ENCODE measurements at regions not wholly inside any gene's neighbourhood (a gene's known extent, or its start where the extent isn't known, plus 50 kb on each side); places are given as distances from the start of the nearest gene placed in this dataset.

DNA sequence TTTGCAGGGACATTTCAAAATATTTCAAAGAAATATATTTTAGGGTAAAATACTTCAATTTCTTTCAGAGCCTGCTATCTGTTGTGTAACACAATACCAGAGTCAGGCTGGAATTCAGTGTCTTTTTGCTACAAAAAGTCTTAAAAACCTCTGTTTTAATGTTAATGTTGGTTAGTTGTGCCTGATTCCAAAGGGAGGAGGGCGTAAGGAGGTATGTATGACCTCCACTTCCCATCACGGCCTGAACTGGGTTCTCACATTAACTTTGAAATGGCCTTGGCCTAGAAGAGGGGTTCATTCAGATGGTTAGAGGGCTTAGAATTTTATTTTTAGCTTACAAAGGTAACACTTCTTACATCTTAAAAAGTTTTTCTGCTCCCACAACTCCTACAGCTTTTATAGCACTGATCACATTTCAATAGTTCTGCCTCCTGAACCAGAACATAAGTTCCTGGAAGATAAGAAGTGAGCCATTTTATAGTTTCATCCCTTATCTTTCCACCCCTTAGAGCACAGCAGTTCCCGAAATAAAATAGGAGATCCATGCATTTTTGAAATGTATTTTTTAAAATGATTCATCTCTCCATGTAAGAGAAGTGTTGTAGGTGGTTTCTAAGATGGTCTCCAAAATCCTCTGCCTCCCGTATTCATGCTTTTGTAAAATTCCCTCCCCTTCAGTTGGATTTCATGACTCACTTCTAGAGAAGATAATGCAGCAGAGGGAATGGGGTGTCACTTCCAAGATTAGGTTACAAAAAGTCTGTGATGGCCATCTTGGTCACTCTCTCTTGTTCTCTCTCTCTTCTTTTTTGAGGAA is 543.1 kb upstream of the NECTIN3 start:
- Mint-ChIP-seq H3K9me3 (no peaks in the 10 kb centered on the region), H3K4me3 (no peak overlapping the region), H3K27ac (no peak overlapping the region), H3K36me3 (ENCODE audit: insufficient read depth in 2 of 2) (no peaks in the 10 kb centered on the region), H3K4me1 (ENCODE audit: low read depth) (no peaks in the 10 kb centered on the region), H3K27me3 (ENCODE audit: low read depth) (peaks cover 6% of the 10 kb centered on the region)
- ATAC-seq (replicated peaks in 1 of 2) = no peak
- no peak for DNase-seq

DNA sequence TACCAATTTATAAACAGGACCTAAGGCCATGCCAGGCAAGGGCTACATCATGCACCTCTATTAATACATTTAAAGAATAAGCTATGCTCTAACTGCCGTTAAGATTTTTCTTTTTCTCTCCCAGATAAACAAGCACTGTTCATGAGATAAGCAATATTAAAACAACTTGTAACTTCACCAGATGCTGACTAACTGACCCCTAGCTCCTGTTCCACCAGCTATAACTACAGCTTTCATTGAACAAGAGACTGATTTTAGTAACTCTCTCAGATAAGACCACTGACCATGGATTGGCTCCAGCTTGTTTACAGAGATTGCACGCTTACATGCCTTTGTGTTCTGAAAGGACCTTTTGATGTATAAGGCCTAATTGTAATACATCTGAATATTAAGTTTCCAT is 540.7 kb upstream of the NECTIN3 start:
- no peaks in the 10 kb centered on the region for H3K36me3 Mint-ChIP-seq (ENCODE audit: insufficient read depth in 2 of 2)
- DNase-seq = no peak
- H3K4me1 Mint-ChIP-seq (ENCODE audit: low read depth) = no peaks in the 10 kb centered on the region
- no peak overlapping the region for H3K27ac Mint-ChIP-seq
- no peak overlapping the region for H3K4me3 Mint-ChIP-seq
- no peaks in the 10 kb centered on the region for H3K9me3 Mint-ChIP-seq
- H3K27me3 Mint-ChIP-seq (ENCODE audit: low read depth) = peaks cover 6% of the 10 kb centered on the region
- no peak for ATAC-seq (replicated peaks in 1 of 2)

DNA sequence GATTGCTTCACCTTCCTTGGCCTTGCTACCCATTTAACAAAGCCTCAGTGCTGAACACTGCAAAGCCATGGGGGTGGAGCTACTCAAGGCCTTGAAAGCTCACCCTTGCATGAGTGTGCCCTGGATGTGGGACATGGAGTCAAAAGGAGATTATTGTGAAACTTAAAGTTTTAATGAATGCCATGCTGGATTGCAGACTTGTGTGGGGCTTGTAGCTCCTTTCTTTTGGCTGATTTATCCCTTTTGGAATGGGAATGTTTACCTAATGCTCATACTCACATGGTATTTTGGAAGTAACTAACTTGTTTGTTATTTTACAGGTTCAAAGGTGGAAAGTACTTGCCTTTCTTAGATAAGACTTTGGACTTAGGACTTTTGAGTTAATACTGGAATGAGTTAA is 538.5 kb upstream of the NECTIN3 start:
- no peak overlapping the region for H3K27ac Mint-ChIP-seq

DNA sequence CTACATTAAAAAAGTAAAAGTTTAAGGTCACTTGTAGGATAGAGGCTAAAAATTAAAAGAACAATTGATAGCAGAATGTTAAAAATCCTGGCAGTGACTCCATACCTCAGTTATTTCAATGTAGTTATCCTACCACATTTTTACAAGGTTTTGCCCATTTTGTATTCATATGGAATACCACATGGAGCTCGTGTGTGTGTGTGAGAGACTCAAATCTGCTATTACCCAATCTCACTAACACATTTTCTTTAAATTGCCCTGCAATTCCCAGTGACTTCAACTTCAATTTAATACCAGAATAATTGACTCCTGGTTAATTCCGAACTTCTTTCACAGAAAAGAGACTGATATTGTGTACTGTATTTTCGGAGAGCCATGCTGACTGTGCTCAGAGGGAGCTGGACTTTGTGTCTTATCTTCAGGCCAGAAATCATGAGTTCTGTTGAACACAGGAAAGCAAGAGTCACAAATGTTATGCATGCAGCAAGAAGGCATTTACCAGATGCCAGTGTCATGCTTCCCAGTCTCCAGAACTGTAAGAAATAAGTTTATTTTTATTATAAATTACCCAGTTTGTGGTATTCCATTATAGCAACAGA is 529.0 kb upstream of the NECTIN3 start:
- DNase-seq (no peak), ATAC-seq (replicated peaks in 1 of 2) (no peak)
- Mint-ChIP-seq H3K4me1 (ENCODE audit: low read depth) (no peaks in the 10 kb centered on the region), H3K36me3 (ENCODE audit: insufficient read depth in 2 of 2) (no peaks in the 10 kb centered on the region), H3K27ac (no peak overlapping the region), H3K4me3 (no peak overlapping the region), H3K9me3 (no peaks in the 10 kb centered on the region), H3K27me3 (ENCODE audit: low read depth) (no peaks in the 10 kb centered on the region)

More for the DNA sequence above, 538.5 kb upstream of the NECTIN3 start:
- ATAC-seq (replicated peaks in 1 of 2) (no peak), DNase-seq (no peak)
- no peaks in the 10 kb centered on the region for H3K4me1 Mint-ChIP-seq (ENCODE audit: low read depth)
- H3K27me3 Mint-ChIP-seq (ENCODE audit: low read depth) = peaks cover 10% of the 10 kb centered on the region
- no peak overlapping the region for H3K4me3 Mint-ChIP-seq
- H3K36me3 Mint-ChIP-seq (ENCODE audit: insufficient read depth in 2 of 2) = no peaks in the 10 kb centered on the region
- no peaks in the 10 kb centered on the region for H3K9me3 Mint-ChIP-seq

DNA sequence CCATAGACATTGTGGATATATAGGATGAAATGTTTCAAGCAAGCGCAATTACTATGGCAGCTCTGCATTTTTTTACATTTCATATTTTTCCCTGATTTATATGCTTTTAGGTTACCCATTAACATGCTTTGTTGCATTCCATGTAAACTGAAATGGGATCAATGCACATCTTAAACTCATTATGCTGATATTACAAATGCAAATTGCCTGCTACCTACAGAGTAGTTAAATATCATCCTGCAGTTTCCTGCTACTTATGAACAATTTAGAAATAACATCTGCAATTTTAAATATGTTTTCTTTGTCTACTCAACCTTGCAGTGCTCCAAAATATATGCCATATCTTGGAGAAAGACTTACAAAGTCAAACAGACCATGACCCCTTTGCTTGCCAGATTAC is 526.9 kb upstream of the NECTIN3 start:
- Mint-ChIP-seq H3K27ac (no peak overlapping the region), H3K4me1 (ENCODE audit: low read depth) (no peaks in the 10 kb centered on the region), H3K36me3 (ENCODE audit: insufficient read depth in 2 of 2) (no peaks in the 10 kb centered on the region), H3K9me3 (no peaks in the 10 kb centered on the region), H3K27me3 (ENCODE audit: low read depth) (no peaks in the 10 kb centered on the region), H3K4me3 (no peak overlapping the region)
- no peak for DNase-seq
- no peak for ATAC-seq (replicated peaks in 1 of 2)

DNA sequence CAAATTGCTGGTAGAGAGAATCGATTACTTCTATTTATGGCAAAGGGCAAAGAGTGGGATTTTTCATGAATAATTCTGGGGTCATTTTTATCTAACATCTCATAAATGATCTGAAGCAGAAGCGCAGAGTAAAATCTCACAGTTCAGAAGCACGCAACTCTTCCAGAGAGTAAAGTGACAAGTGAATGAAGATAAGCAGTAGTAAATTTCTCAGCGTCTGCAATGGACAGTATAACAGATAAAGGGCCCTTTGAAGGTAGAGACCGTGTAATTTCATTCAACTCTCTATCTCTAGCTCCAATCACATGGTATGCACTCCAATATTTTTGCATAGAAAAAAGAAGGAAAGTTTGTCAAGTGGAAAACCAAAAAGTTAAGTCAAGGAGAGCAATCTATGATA is 521.1 kb upstream of the NECTIN3 start:
- Mint-ChIP-seq H3K27me3 (ENCODE audit: low read depth) (no peaks in the 10 kb centered on the region), H3K36me3 (ENCODE audit: insufficient read depth in 2 of 2) (no peaks in the 10 kb centered on the region), H3K4me3 (no peak overlapping the region), H3K9me3 (no peaks in the 10 kb centered on the region), H3K27ac (no peak overlapping the region), H3K4me1 (ENCODE audit: low read depth) (no peaks in the 10 kb centered on the region)
- ATAC-seq (replicated peaks in 1 of 2) = no peak
- no peak for DNase-seq

DNA sequence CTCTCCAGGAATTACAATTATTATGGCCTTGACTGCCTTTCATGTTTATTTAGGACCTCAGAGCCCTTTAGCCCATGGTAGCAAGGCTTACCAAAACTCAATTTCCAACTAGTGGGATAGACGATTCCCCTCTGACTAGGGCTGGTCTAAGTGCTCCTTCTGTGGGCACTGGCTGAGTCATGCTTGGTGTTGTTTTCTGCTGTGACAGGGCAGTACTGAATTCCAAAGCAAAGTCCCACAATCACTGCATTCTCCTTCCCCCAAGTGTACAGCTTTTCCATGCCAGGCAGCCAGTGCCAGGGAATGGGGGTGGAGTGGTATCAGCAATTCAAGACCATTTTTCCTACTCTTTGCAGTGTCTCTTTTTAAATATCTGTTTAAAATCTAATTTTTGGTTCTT is 509.0 kb upstream of the NECTIN3 start:
- Mint-ChIP-seq H3K27ac (no peak overlapping the region), H3K4me1 (ENCODE audit: low read depth) (no peaks in the 10 kb centered on the region), H3K4me3 (no peak overlapping the region), H3K9me3 (peaks cover 1 to 2% of the 10 kb centered on the region in 2 donors), H3K27me3 (ENCODE audit: low read depth) (peaks cover 17% of the 10 kb centered on the region), H3K36me3 (ENCODE audit: insufficient read depth in 2 of 2) (no peaks in the 10 kb centered on the region)
- no peak for ATAC-seq (replicated peaks in 1 of 2)
- no peak for DNase-seq

DNA sequence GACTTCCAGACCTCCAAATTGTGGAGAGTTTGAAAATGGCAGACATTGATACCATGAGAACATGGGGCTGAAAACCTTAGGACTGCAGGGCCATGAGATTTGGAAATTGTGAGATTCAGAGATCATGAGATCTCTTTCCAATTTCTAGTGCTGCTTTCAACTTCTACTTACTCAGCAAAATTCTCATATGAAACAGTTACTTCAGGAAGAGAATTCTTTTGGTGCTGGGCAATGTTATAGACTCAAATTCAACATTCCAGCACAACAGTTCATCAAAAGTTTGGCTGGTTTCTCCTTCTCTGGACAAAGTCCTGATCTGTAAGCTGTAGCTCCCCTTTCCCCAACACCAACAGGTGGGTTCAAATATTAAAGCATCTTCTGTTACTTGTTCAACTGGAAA is 506.9 kb upstream of the NECTIN3 start:
- Mint-ChIP-seq H3K27me3 (ENCODE audit: low read depth) (peaks cover 17% of the 10 kb centered on the region), H3K9me3 (peaks cover 1 to 2% of the 10 kb centered on the region in 2 donors), H3K36me3 (ENCODE audit: insufficient read depth in 2 of 2) (no peaks in the 10 kb centered on the region), H3K27ac (no peak overlapping the region), H3K4me3 (no peak overlapping the region), H3K4me1 (ENCODE audit: low read depth) (no peaks in the 10 kb centered on the region)
- no peak for DNase-seq
- no peak for ATAC-seq (replicated peaks in 1 of 2)

DNA sequence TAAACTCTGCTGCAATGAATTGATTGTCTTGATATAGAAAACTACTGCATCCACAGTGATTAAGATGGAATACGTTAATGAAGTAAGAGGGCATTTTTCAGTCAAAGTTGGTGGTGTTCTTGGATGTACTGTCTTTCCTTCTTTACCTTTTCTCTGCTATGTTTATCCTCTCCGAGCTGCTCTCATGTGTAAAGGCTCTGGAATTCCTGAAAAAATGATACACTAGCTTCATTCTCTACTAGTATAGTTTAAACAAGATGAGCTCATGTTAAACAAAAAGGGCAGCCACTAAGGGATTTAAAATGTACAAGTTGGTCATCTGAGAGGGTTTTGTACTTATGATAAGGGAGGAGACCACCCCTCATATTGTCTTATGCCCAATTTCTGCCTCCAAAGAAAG is 504.6 kb upstream of the NECTIN3 start:
- DNase-seq = no peak

DNA sequence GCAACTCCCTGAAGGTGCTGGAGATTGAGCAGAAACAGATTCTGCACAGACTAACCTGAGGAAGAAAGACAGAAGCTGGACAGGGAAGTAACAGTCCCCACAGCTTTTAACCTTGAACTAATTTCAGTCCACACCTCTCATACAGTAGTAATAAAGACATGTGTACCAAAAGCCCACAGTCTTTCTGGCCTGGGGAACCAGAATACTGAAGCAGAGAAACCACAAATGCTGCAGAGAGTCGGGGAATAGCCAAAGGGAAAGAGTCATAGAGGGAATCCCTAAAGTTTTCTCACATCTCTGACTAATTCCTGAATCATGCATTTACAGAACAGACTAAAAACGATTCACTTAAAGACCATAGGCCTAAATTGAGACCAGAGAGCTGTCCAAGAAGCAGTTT is 503.4 kb upstream of the NECTIN3 start:
- no peaks in the 10 kb centered on the region for H3K4me1 Mint-ChIP-seq (ENCODE audit: low read depth)
- peaks cover 0 to 2% of the 10 kb centered on the region in 2 donors for H3K9me3 Mint-ChIP-seq
- no peak overlapping the region for H3K4me3 Mint-ChIP-seq
- no peaks in the 10 kb centered on the region for H3K36me3 Mint-ChIP-seq (ENCODE audit: insufficient read depth in 2 of 2)
- H3K27me3 Mint-ChIP-seq (ENCODE audit: low read depth) = peaks cover under 1% of the 10 kb centered on the region
- H3K27ac Mint-ChIP-seq = no peak overlapping the region
- DNase-seq = no peak
- peak in 1 of 2 donors; percentile 73 for ATAC-seq (replicated peaks in 1 of 2)

More for the DNA sequence above, 504.6 kb upstream of the NECTIN3 start:
- H3K4me3 Mint-ChIP-seq = no peak overlapping the region
- H3K27me3 Mint-ChIP-seq (ENCODE audit: low read depth) = peaks cover 9% of the 10 kb centered on the region
- ATAC-seq (replicated peaks in 1 of 2) = no peak
- H3K27ac Mint-ChIP-seq = no peak overlapping the region
- no peaks in the 10 kb centered on the region for H3K4me1 Mint-ChIP-seq (ENCODE audit: low read depth)
- peaks cover 0 to 2% of the 10 kb centered on the region in 2 donors for H3K9me3 Mint-ChIP-seq
- H3K36me3 Mint-ChIP-seq (ENCODE audit: insufficient read depth in 2 of 2) = no peaks in the 10 kb centered on the region

DNA sequence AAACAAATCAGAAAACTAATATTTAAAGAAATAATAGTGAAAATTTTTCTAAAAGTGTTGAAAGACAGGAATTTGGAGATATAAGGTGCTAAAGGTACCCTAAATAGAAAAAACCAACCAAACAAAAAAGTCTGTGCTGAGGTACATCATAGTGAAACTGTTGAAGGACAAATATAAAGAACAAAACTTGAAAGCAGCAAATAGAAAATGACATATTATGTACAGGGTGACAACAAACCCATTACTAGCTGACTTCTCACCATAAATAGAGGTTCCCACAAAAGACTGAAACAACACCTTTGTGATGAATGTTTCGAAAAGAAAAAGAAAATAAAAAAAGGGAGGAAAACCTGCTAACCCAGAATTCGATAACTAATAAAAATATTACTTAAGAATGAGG is 502.5 kb upstream of the NECTIN3 start:
- Mint-ChIP-seq H3K27me3 (ENCODE audit: low read depth) (no peaks in the 10 kb centered on the region), H3K4me3 (no peak overlapping the region), H3K27ac (no peak overlapping the region), H3K4me1 (ENCODE audit: low read depth) (no peaks in the 10 kb centered on the region), H3K36me3 (ENCODE audit: insufficient read depth in 2 of 2) (no peaks in the 10 kb centered on the region), H3K9me3 (no peaks in the 10 kb centered on the region)
- DNase-seq (no peak), ATAC-seq (replicated peaks in 1 of 2) (no peak)

DNA sequence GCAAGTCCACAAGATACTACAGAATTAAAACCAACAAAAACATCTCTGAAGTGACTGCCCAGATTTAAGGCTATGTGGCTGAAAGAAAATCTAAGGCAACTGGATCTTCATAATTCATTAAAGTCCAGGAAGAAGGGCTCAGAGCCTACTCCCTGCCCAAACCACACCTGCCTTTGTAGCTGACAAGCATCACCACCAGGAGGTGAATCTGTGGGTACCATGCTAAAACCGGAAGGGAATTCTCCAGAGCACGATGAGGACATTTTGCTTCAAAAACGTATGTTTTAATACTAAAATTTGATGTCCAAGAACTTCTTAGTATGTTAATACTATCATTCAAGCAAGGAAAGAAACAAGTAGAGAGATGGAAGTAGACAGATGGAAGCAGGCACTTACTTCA is 495.9 kb upstream of the NECTIN3 start:
- Mint-ChIP-seq H3K27me3 (ENCODE audit: low read depth) (no peaks in the 10 kb centered on the region), H3K4me3 (no peak overlapping the region), H3K9me3 (no peaks in the 10 kb centered on the region), H3K27ac (no peak overlapping the region), H3K36me3 (ENCODE audit: insufficient read depth in 2 of 2) (no peaks in the 10 kb centered on the region), H3K4me1 (ENCODE audit: low read depth) (no peaks in the 10 kb centered on the region)
- ATAC-seq (replicated peaks in 1 of 2) (no peak), DNase-seq (no peak)

DNA sequence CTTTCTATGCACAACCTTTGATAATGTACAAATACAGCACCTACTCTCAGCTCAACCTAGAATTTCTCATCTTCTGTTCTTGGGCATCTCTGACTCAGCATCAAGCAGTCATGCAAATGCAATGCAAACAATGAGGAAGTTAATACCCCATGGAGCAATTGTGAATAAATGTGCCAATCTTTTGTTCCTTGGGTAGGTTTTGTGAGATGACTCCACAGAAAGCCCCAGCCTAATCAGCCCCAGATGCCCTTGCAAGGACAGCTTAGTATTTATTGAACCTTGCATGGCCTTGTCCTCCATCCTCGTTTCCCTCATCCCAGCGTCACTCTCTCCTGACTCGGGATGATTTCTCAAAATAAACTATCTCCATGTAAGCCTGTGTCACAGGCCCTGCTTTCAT is 494.7 kb upstream of the NECTIN3 start:
- H3K9me3 Mint-ChIP-seq = no peaks in the 10 kb centered on the region
- no peak for DNase-seq
- H3K4me3 Mint-ChIP-seq = no peak overlapping the region
- H3K4me1 Mint-ChIP-seq (ENCODE audit: low read depth) = no peaks in the 10 kb centered on the region
- H3K36me3 Mint-ChIP-seq (ENCODE audit: insufficient read depth in 2 of 2) = no peaks in the 10 kb centered on the region
- ATAC-seq (replicated peaks in 1 of 2) = no peak
- H3K27me3 Mint-ChIP-seq (ENCODE audit: low read depth) = no peaks in the 10 kb centered on the region
- H3K27ac Mint-ChIP-seq = no peak overlapping the region

DNA sequence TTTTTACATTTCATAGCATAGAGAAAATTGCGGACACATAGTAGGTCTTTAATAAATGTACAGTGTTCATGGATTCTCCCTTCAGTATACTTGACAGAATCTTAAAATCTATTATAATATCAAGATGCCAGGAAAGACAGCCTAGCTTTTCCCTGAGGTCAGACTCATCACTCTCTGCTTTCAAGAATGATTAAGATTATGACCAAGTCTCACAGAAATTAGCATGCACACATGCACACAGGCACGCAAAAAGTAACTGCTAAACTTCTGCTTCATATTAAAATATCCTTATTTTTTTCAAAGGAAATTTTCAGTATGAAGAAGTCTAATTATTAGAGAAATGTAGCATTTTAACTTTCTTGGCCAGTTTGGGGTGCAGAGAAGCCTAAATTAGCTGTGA is 493.8 kb upstream of the NECTIN3 start:
- no peak overlapping the region for H3K27ac Mint-ChIP-seq
- no peaks in the 10 kb centered on the region for H3K9me3 Mint-ChIP-seq
- H3K36me3 Mint-ChIP-seq (ENCODE audit: insufficient read depth in 2 of 2) = peaks cover 0 to 3% of the 10 kb centered on the region in 2 donors
- ATAC-seq (replicated peaks in 1 of 2) (no peak), DNase-seq (no peak)
- H3K4me3 Mint-ChIP-seq = no peak overlapping the region
- H3K27me3 Mint-ChIP-seq (ENCODE audit: low read depth) = no peaks in the 10 kb centered on the region
- no peaks in the 10 kb centered on the region for H3K4me1 Mint-ChIP-seq (ENCODE audit: low read depth)

All from activated T-cell treated with anti-CD3 and anti-CD28 coated beads, Interleukin-2, amount 50 U/mL, for 72 hours (primary cell).